PC-3 (cell line): ENCODE measurements at regions not wholly inside any gene's neighbourhood (a gene's known extent, or its start where the extent isn't known, plus 50 kb on each side); places are given as distances from the start of the nearest gene placed in this dataset.

Experiments
- ATAC-seq: fragments of 200-7000 bp; cut with Tn5 transposase; 2 replicates; pipeline ENCODE4 v1.9.1; 2020; ENCODE audit warnings: mild to moderate bottlenecking, moderate library complexity
- BruUV-seq: library from RNA; stranded (reverse); fragments of 400-500 nt; replicated peaks from 2 replicates; lab custom pipeline; 2021; lab: Mats Ljungman, UMichigan
- CTCF ChIA-PET: fragments of 300-600 bp; sonication (Branson Sonifier 250); formaldehyde crosslinking; loops from one replicate; lab custom pipeline; 2022; ENCODE audit warnings: antibody characterized with exemption; lab: Charles Lee
- POLR2A ChIA-PET: fragments of 300-600 bp; sonication (Branson Sonifier 250); formaldehyde crosslinking; loops from one replicate; lab custom pipeline; 2022; ENCODE audit warnings: antibody characterized with exemption; ENCODE audit not compliant: unreplicated experiment; lab: Charles Lee
- DNase-seq: peaks from one replicate; pipeline ENCODE4 v3.0.0-alpha.2; 2015
- H2AFZ ChIP-seq: fragments of 300-600 bp; sonication (generic); 2 replicates; pipeline ENCODE4 v1.6.0; 2016; ENCODE audit warnings: antibody characterized with exemption, low read length
- H3F3A ChIP-seq: fragments of 300-600 bp; sonication (generic); one replicate; pipeline ENCODE4 v1.6.0; 2017; ENCODE audit warnings: antibody characterized with exemption, low read length, control low read depth, mild to moderate bottlenecking; ENCODE audit not compliant: unreplicated experiment
- H3K27ac ChIP-seq: fragments of 300-600 bp; sonication (generic); 2 replicates; pipeline ENCODE4 v1.5.1; 2016; ENCODE audit warnings: mild to moderate bottlenecking, low read length
- H3K27me3 ChIP-seq: fragments of 300-600 bp; sonication (generic); 2 replicates; pipeline ENCODE4 v1.6.1; 2016; ENCODE audit warnings: low read length, mixed read lengths
- H3K36me3 ChIP-seq: fragments of 300-600 bp; sonication (generic); 2 replicates; pipeline ENCODE4 v1.6.1; 2016; ENCODE audit warnings: low read depth, mixed run types, low read length, mixed read lengths
- H3K4me1 ChIP-seq: fragments of 300-600 bp; sonication (generic); 2 replicates; pipeline ENCODE4 v1.5.1; 2016; ENCODE audit warnings: low read length; ENCODE audit not compliant: insufficient read depth
- H3K4me2 ChIP-seq: fragments of 300-600 bp; sonication (generic); 2 replicates; pipeline ENCODE4 v1.6.0; 2016; ENCODE audit warnings: low read length
- H3K4me3 ChIP-seq: fragments of 300-600 bp; sonication (generic); 2 replicates; pipeline ENCODE4 v1.5.1; 2016; ENCODE audit warnings: mild to moderate bottlenecking, low read length, mixed read lengths
- H3K79me2 ChIP-seq: fragments of 300-600 bp; sonication (generic); 2 replicates; pipeline ENCODE4 v1.6.1; 2017; ENCODE audit warnings: low read length, mixed read lengths
- H3K9ac ChIP-seq: fragments of 300-600 bp; sonication (generic); 2 replicates; pipeline ENCODE4 v1.6.0; 2016; ENCODE audit warnings: mild to moderate bottlenecking, low read length
- H3K9me2 ChIP-seq: fragments of 300-600 bp; sonication (generic); replicated peaks from 2 replicates; pipeline ENCODE4 v1.6.1; 2016; ENCODE audit warnings: mixed run types, low read length, mixed read lengths
- H3K9me3 ChIP-seq: fragments of 300-600 bp; sonication (generic); 2 replicates; pipeline ENCODE4 v1.6.1; 2016; ENCODE audit warnings: low read length, mixed read lengths
- H4K20me1 ChIP-seq: fragments of 300-600 bp; sonication (generic); 2 replicates; pipeline ENCODE4 v1.6.1; 2016; ENCODE audit warnings: low read length, mixed read lengths
- EZH2 ChIP-seq: fragments of 300-600 bp; sonication (generic); IDR thresholded peaks from one replicate; pipeline ENCODE4 v1.6.1; 2017; ENCODE audit warnings: antibody characterized with exemption, mild to moderate bottlenecking, low read length; ENCODE audit not compliant: unreplicated experiment
- EZH2phosphoT487 ChIP-seq: fragments of 300-600 bp; sonication (generic); IDR thresholded peaks from 2 replicates; pipeline ENCODE4 v1.6.1; 2018; ENCODE audit warnings: mild to moderate bottlenecking, antibody characterized with exemption, low read length, borderline replicate concordance
- intact Hi-C: fragments of 100-400 bp; cut with micrococcal nuclease; formaldehyde crosslinking; loops from 2 replicates; pipeline ENCODE4 v1.9.0; 2023
- TF ChIP-seq, protein P1 (sequence below): fragments of 300-600 bp; sonication (generic); conservative IDR thresholded peaks from 2 replicates; pipeline ENCODE4 v1.5.1; 2017; ENCODE audit warnings: antibody characterized with exemption, low read depth, mild to moderate bottlenecking, low read length

DNA sequence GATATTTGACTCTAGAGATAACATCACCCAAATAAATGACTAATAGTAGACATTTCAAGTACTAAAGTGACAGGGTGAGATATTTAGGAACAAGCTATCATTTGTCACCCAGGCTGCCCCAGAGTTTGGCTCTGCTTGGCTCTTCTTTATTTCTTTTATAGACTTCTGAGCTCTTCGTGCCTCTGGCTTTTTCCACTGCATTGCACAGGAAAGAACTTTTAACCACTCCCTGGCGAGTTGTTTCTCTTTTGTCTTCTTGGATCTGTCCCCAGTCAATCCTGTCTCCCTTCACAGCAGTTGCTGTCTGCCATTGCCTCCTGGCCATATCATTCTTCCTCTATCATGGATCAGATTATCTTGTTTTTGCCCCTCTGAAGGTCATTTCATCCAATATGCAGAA is 339.2 kb upstream of the DCBLD2 start:
- no TSS peak for BruUV-seq
- Histone ChIP-seq H3K9me3 (no peaks in the 10 kb centered on the region), H3K4me2 (no peak overlapping the region), H3K9ac (no peak overlapping the region), H3K4me1 (peaks cover 12% of the 10 kb centered on the region), H3K9me2 (no peaks in the 10 kb centered on the region), H3F3A (no peaks in the 10 kb centered on the region), H3K27ac (no peak overlapping the region), H3K79me2 (no peaks in the 10 kb centered on the region), H4K20me1 (no peaks in the 10 kb centered on the region), H3K4me3 (no peak overlapping the region), H3K27me3 (no peaks in the 10 kb centered on the region), H3K36me3 (no peaks in the 10 kb centered on the region), H2AFZ (no peak overlapping the region)
- DNase-seq, result no peak
- POLR2A ChIA-PET, result no interaction called here
- intact Hi-C loops, result loop anchor here (10.0 kb wide), 1 partner anchor 504 kb away; no protein-coding TSS in a partner anchor
- TF ChIP-seq EZH2phosphoT487, result no peak
- TF ChIP-seq, protein P1, sequence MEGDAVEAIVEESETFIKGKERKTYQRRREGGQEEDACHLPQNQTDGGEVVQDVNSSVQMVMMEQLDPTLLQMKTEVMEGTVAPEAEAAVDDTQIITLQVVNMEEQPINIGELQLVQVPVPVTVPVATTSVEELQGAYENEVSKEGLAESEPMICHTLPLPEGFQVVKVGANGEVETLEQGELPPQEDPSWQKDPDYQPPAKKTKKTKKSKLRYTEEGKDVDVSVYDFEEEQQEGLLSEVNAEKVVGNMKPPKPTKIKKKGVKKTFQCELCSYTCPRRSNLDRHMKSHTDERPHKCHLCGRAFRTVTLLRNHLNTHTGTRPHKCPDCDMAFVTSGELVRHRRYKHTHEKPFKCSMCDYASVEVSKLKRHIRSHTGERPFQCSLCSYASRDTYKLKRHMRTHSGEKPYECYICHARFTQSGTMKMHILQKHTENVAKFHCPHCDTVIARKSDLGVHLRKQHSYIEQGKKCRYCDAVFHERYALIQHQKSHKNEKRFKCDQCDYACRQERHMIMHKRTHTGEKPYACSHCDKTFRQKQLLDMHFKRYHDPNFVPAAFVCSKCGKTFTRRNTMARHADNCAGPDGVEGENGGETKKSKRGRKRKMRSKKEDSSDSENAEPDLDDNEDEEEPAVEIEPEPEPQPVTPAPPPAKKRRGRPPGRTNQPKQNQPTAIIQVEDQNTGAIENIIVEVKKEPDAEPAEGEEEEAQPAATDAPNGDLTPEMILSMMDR, result no peak
- no peak for TF ChIP-seq EZH2
- CTCF ChIA-PET, result no interaction called here
- ATAC-seq, result no peak

DNA sequence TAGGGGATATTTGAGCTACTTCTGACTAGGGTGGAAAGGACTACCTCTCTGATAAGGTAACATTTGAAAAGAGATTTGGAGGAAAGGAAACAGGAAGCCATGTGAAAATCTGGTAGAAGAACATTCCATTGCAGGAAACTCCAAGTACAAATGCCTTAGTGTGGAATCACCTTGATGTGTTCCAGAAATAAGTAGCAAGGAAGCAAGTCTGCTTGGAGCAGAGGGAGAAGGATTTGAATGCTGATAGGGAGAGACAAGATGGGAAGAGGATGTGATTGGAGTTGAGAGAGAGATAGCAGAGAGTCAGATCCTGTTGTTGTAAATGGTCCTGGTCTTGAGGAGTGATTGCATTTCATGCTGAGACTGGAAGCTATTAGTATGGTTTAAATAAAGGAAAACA is 335.1 kb upstream of the DCBLD2 start:
- BruUV-seq, result no TSS peak
- intact Hi-C loops, result no loop called here
- no peaks in the 10 kb centered on the region for H3K9me3 ChIP-seq
- POLR2A ChIA-PET, result no interaction called here
- H3K9ac ChIP-seq, result no peak overlapping the region
- no peaks in the 10 kb centered on the region for H4K20me1 ChIP-seq
- no peaks in the 10 kb centered on the region for H3K4me1 ChIP-seq
- no peak overlapping the region for H3K4me3 ChIP-seq
- no peaks in the 10 kb centered on the region for H3K36me3 ChIP-seq
- no peaks in the 10 kb centered on the region for H3F3A ChIP-seq
- no peak for ATAC-seq
- H2AFZ ChIP-seq, result no peak overlapping the region
- no peak for DNase-seq
- H3K27ac ChIP-seq, result no peak overlapping the region
- H3K4me2 ChIP-seq, result no peak overlapping the region
- no peaks in the 10 kb centered on the region for H3K79me2 ChIP-seq
- no peaks in the 10 kb centered on the region for H3K27me3 ChIP-seq
- CTCF ChIA-PET, result no interaction called here
- TF ChIP-seq EZH2phosphoT487 (no peak), EZH2 (no peak)
- TF ChIP-seq, protein P1, result no peak
- H3K9me2 ChIP-seq, result no peaks in the 10 kb centered on the region

DNA sequence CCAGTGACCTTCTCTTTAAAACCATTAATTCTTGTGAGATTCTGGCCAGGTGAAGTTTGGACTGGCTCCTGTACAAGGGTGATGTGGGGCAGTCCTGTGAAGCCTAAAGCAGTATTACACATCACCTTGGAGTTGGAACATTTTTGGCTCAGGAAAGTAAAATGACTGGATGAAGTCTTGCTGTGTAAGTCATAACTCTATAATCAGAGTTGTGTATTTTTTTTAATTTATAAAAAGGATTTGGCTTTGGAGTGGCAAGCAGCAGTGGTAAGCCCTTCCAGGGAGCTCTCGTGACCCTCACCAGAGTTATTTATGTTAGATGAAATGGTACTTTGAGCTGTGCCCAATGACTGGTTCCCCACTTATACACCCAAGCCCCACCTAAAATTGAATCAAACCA is 331.2 kb upstream of the DCBLD2 start:
- Histone ChIP-seq H3K4me3 (no peak overlapping the region), H3K4me1 (no peaks in the 10 kb centered on the region), H3K9me2 (no peaks in the 10 kb centered on the region), H4K20me1 (no peaks in the 10 kb centered on the region), H3K36me3 (no peaks in the 10 kb centered on the region), H3K4me2 (no peak overlapping the region), H3K9me3 (no peaks in the 10 kb centered on the region), H3K9ac (no peak overlapping the region), H2AFZ (no peak overlapping the region), H3K27ac (no peak overlapping the region), H3K79me2 (no peaks in the 10 kb centered on the region), H3K27me3 (no peaks in the 10 kb centered on the region), H3F3A (no peaks in the 10 kb centered on the region)
- no TSS peak for BruUV-seq
- intact Hi-C loops, result no loop called here
- no peak for TF ChIP-seq EZH2
- TF ChIP-seq, protein P1, result no peak
- CTCF ChIA-PET, result interaction anchor here (0.6 kb wide), 1 partner anchor 1756 kb away, joined by 3 read pairs; no protein-coding TSS in a partner anchor
- ATAC-seq (no peak), DNase-seq (no peak)
- POLR2A ChIA-PET, result no interaction called here
